GM21423 (cell line): ENCODE measurements at regions not wholly inside any gene's neighbourhood (a gene's known extent, or its start where the extent isn't known, plus 50 kb on each side); places are given as distances from the start of the nearest gene placed in this dataset.

Source experiments
- ATAC-seq: cut with Tn5 transposase; IDR thresholded peaks from one replicate; pipeline ENCODE4 v1.9.1; 2021; ENCODE audit warnings: mild to moderate bottlenecking, moderate library complexity; ENCODE audit not compliant: unreplicated experiment

DNA sequence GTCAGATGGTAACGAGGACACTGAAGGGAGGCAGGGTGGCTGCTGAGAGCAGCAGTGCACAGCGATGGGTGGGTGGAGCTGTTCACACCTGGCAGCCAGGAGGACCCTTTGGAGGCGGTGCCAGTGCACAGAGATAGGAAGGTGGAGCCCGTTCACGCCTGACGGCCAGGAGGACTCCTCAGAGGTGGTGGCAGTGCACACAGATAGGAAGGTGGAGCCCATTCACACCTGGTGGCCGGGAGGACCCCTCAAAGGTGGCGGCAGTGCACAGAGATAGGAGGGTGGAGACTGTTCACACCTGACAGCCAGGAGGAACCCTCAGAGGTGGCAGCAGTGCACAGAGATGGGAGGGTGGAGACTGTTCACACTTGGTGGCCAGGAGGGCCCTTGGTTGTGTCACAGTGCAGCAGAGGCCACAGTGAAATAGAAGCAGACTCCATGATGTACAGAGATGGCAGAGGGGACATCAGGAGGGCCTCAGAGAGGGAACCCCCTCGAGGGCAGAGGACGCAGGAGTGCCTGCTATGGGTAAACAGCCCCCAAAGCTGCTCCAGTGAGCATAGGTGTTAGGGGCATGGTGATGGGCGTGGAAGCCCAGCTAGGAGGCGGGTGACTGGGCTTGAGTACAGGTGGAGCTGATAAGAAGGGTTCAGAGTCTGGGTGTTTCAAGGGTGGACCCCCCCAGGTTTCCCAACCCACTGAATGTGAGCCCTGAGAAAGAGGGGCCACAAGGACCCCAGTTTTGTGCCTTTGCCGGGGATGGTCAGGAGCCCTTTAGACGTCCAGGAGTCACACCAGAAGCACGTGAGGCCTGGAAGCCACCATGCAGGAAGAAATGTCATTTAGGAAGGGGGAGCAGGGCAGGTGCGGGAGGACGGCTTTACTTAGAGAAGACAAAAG, 566.7 kb downstream of the BRD1 start:
- ATAC-seq: no peak

DNA sequence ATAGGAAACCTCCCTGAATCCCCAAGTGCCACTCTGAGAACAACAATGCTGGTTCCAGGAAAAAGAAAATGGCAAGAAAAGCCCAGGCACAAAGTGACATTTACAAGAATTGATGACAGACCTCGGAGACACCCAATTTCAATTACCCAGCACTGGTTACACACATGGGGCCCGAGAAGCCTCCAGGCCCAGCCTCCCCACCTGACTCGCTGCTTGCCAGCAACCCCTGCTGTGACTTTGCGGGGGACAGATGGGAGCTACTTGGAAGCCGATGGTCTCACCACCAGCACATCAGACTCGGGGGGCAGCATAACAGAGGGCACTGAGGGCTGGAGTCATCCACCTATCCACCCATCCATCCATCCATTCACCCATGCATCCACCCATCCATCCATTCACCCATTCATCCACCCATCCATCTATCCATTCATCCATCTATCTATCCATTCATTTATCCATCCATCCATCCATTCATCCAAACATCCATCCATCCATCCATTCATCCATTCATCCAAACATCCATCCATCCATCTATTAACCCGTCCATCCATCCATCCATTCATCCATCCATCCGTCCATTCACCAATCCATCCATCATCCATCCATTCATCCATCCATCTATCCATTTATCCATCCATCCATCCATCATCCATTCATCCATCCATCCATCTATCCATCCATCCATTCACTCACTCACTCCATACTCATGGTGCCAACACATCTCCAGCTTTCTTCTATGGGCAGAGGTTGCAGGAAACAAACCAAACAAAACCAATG, 567.6 kb downstream of the BRD1 start:
- no peak for ATAC-seq

DNA sequence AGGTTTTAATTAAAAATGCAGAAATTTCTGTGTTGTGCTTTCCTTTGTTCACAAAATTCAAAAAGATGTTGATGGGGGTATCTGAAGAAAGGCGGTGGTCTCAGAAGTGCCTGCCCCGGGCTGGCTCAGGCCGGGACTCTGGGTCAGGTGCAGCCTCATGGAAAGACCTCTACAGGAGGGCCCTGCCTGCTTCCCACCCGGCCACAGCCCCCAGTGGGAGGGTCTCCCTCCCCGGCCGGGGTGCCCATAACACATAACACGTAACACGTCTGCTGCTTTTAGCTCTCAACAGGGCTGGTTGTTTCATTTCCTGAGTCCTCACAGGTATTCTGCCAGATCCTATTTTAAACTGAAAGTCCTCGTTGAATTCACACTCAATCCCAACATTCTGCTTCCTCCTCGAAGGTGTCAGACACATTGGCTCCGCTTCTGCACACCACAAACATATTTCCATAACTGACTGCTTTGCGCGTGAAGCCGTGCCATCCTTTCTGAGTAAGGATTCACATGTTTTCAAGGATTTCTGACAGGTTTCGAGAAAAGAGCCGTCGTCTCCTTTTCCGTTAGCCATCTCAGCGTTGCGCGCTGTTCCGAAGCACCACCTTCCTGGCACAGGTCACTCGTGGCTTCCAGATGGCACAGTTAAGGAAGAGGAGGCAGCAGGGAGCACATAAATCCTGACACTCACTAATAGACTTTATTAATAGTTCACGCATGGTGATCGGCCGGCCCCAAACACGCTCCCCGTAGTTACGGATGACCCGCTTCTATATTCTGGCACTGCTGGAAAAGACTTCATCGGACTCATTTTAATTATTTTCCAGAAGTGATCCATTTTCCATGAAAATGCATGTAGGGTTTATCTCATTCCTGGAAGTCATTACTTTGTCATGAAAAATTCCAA, 569.3 kb downstream of the BRD1 start:
- ATAC-seq: no peak

DNA sequence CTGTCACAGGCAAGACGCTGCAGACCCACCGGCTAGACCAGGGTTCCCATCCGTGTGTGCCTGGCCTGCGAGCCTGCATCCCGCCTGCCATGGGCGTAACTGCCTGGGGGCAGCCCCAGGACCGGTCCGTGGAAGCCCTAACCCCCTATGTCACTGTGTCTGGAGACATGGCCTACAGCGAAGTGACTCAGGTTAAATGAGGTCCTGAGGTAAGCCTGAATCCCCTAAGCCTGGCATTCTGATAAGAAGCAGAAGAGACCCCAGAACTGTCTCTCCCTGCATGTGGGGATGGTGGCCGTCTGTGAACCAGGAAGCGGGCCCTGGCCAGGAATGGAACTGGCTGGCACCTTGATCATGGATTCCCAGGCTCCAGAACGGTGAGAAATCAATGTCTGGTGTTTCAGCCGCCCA, 570.1 kb downstream of the BRD1 start:
- ATAC-seq: no peak

- no peak for ATAC-seq
Measured at GRCh38 chr22:49255741-49256318, 571.8 kb downstream of the BRD1 start.

DNA sequence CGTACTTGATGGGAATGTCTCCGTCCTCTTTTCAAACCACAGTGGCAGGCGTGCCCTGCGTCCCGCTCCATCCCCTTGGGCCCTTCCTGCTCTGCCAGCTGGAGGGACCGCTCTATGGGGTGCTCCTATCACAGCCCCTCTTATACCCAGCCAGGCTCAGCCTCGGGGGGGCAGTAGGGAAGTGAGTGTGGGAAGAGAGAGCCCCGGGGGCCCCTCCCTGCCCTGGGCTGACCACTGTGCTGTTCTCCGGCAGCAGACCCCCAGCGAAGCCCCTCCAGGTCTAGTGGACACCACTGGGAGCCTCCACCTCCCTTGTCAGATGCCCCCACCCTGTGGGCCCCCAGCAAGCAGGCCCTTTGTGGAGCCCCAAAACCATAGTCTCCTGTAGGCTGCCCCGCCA, 572.5 kb downstream of the BRD1 start:
- ATAC-seq: no peak

- no peak for ATAC-seq
Measured at GRCh38 chr22:49253656-49254055, 574.0 kb downstream of the BRD1 start.

- no peak for ATAC-seq
Measured at GRCh38 chr22:49251371-49251770, 576.3 kb downstream of the BRD1 start.

GRCh38 chr22:49247194-49247924, 580.3 kb downstream of the BRD1 start:
- no peak for ATAC-seq

DNA sequence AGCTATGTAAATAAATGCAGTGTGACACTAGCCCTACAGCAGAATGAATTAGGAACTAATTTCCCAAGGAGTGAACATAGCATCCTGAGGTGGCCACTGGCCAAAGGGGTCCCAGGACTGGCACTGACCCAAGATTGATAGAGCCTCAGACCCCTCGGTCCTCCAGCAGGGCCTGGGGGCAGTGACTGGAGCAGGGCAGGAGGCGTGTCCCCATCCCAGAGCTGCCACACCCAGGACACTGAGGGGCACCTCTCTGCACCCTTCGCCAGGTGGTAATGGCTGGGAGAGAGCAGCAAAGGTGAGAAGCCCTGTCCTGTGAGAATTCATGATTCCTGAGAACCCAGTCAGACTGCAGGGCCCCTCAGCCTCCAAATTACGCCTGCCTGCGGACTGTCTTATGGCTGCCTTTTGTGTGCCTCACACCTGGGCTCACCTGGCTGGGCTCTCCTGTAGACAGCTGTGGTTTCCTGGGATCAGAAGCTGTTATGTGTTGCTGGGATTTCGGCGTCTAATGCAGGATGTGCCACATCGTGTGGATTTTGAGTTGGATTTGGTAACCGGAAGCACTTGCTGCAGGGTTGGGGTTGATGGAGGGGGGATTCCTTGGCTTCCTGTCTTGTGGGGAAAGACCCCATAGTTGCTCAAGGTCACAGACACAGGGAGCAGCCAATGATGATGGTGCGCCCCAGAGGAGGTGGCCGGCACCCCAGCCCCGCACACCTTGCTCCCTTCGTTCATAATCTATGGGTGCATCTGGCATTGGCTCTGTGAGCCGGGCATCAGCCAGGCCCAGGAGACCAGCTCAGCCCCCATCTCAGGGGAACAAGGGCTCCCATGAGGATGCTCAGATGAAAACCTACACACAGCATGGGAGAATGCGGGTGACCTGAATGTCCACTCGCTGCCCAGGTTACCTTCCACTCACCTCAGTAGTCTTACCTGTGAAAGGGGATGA, 582.9 kb downstream of the BRD1 start:
- no peak for ATAC-seq

- no peak for ATAC-seq
Measured at GRCh38 chr22:49243965-49244364, 583.7 kb downstream of the BRD1 start.

GRCh38 chr22:49243335-49243734, 584.3 kb downstream of the BRD1 start:
- no peak for ATAC-seq

DNA sequence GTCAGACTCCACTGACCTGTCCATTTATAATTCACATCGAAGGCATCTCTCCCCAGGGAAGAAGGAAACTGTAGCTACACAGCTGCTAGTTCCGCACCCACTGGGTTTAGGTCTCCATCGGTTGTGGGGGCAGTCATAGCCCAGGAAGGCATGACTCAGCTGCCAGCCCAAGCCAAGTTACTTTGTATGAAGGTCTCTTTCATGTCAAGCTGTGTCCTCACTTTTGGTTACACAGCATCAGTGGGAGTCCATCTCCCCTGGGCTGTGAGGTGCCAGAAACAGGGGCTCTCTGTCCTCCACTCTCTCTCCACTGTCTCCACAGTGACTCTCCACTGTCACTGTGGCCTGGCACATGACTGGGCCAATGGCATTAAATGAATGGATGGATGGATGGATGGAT, 585.2 kb downstream of the BRD1 start:
- no peak for ATAC-seq

GRCh38 chr22:49241174-49241851, 586.4 kb downstream of the BRD1 start:
- ATAC-seq: no peak

DNA sequence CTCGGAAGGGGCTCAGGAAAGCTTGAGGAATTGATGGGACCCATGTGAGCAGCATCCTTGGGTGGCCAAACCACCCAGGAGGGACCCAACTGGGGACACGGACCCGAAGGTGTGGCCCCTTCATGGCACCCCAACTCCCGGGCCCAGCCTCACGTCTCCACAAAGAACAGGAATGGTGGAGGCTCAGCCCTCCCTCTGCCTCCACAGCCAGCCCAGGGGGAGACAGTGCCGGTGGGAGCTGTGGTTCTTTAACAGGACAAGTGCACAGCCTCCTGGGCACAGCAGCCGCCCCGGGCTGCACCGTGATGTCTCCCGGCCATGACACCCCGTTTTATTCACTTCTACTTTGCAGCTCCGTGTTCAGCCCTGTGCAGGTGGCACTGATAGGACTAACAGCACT, 587.2 kb downstream of the BRD1 start:
- no peak for ATAC-seq

GRCh38 chr22:49240016-49240380, 587.7 kb downstream of the BRD1 start:
- ATAC-seq: no peak

DNA sequence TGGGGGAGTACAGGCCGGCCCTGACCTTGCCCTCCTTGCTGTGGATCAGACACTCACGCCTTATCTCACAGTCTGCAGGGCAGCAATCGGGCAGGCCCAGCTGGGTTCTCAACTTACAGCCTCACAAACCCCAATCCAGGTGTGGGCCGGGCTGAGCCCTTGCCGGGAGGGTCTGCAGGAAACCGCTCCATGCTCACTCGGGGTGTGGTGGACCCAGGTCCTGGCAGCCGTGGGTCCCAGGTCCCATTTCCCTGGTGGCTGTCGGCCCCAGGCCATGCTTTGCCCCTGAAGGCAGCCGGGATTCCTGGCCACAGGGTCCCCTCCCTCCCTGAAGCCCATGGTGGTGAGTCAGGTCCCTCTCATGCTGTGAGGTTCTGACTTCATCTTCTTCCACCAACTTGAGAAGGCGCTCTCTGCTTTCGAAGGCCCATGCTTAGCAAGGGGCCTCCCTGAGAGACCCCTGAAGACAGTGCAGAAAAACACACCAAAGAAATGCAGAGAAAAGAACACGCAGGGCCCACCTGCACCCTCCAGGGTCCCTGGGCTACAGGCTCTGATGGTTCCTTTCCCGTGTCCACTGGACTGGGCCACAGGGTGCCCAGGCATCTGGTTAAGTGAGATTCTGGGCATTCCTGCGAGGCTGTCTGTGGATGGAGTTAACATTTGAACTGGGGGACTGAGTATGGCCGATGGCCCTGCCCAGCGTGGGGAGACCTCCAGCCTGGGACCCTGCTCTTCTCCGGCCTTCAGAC, 588.2 kb downstream of the BRD1 start:
- no peak for ATAC-seq
